Thyroid gland (tissue), 4 donors: ENCODE measurements at regions not wholly inside any gene's neighbourhood (a gene's known extent, or its start where the extent isn't known, plus 50 kb on each side); places are given as distances from the start of the nearest gene placed in this dataset.

ENCODE experiments used
- DNase-seq, 2 donors: peaks; one replicate each; pipeline ENCODE4 v3.0.0-alpha.2; 2019
- H3K27ac ChIP-seq, 3 donors: fragments of 200-600 bp; sonication (generic); 1 replicate in 2 of 3; 2 replicates in 1 of 3; pipeline ENCODE4 v1.5.1; 2016 to 2019; ENCODE audit warnings: mild to moderate bottlenecking in 1 of 3, moderate library complexity in 1 of 3
- H3K27me3 ChIP-seq: fragments of 200-600 bp; sonication (generic); one replicate; pipeline ENCODE4 v1.5.1; 2019
- H3K36me3 ChIP-seq, 2 donors: fragments of 200-600 bp; sonication (generic); one replicate each; pipeline ENCODE4 v1.5.1; 2016 to 2019
- H3K4me1 ChIP-seq, 2 donors: fragments of 200-600 bp; sonication (generic); one replicate each; pipeline ENCODE4 v1.5.1; 2017 to 2019
- H3K4me3 ChIP-seq, 3 donors: fragments of 200-600 bp; sonication (generic); replicated peaks in 1 of 3; 1 replicate in 2 of 3; 2 replicates in 1 of 3; pipeline ENCODE4 v1.5.1; 2016; ENCODE audit warnings: mild to moderate bottlenecking in 1 of 3
- H3K9me3 ChIP-seq: fragments of 200-600 bp; sonication (generic); one replicate; pipeline ENCODE4 v1.5.1; 2017
- POLR2A ChIP-seq, 2 donors: fragments of 450-650 bp; IDR thresholded peaks; one replicate each; pipeline ENCODE4 v1.6.1; 2017; ENCODE audit warnings: antibody characterized with exemption in 2 of 2, mild to moderate bottlenecking in 2 of 2, moderate library complexity in 1 of 2
- WGBS, 2 donors: methylation state at CpG; one replicate each; pipeline ENCODE4 v1.1.5; 2017; 5-methylcytosine and 5-hydroxymethylcytosine counted together
- intact Hi-C: fragments of 100-400 bp; cut with DNase I; formaldehyde crosslinking; loops from one replicate; pipeline ENCODE4 v1.15.1; 2023
- TF ChIP-seq, protein P1 (sequence below), 6 experiments: fragments of 200-600 bp in 3 of 6; fragments of 450-650 bp in 3 of 6; sonication (generic) in 3 of 6; IDR thresholded peaks; one replicate each; pipeline ENCODE4 v1.5.1; 2016 to 2019; ENCODE audit warnings: antibody characterized with exemption in 6 of 6, mild to moderate bottlenecking in 2 of 6, inconsistent platforms in 1 of 6, moderate library complexity in 1 of 6

DNA sequence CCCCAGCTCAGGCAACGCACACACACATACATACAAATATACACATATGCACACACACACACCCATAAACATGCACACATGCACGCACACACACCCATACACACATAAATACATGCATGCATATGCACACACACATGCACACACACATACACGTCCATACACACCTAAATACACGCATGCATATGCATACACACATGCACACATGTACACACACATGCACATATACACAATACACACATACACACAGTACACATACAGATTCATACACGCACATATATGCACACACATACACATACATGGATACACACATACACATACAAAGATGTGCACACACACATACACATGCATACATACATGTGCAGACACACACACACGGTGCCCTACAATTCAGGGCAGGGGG, 496.6 kb downstream of the TBC1D22A start:
- no peak for TF ChIP-seq POLR2A (IDR thresholded peaks at IDR 0.05)
- TF ChIP-seq, protein P1, sequence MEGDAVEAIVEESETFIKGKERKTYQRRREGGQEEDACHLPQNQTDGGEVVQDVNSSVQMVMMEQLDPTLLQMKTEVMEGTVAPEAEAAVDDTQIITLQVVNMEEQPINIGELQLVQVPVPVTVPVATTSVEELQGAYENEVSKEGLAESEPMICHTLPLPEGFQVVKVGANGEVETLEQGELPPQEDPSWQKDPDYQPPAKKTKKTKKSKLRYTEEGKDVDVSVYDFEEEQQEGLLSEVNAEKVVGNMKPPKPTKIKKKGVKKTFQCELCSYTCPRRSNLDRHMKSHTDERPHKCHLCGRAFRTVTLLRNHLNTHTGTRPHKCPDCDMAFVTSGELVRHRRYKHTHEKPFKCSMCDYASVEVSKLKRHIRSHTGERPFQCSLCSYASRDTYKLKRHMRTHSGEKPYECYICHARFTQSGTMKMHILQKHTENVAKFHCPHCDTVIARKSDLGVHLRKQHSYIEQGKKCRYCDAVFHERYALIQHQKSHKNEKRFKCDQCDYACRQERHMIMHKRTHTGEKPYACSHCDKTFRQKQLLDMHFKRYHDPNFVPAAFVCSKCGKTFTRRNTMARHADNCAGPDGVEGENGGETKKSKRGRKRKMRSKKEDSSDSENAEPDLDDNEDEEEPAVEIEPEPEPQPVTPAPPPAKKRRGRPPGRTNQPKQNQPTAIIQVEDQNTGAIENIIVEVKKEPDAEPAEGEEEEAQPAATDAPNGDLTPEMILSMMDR (IDR thresholded peaks at IDR 0.05) = no peak
- intact Hi-C loops = no loop called here
- Histone ChIP-seq H3K36me3 (no peaks in the 10 kb centered on the region), H3K4me1 (peaks cover 0 to 6% of the 10 kb centered on the region in 2 donors), H3K9me3 (no peaks in the 10 kb centered on the region), H3K27ac (no peak overlapping the region), H3K27me3 (no peaks in the 10 kb centered on the region), H3K4me3 (no peak overlapping the region)
- 87 to 90% methylated on average over 6 of the region's 6 CpGs for WGBS, 2 donors
- DNase-seq = no peak

DNA sequence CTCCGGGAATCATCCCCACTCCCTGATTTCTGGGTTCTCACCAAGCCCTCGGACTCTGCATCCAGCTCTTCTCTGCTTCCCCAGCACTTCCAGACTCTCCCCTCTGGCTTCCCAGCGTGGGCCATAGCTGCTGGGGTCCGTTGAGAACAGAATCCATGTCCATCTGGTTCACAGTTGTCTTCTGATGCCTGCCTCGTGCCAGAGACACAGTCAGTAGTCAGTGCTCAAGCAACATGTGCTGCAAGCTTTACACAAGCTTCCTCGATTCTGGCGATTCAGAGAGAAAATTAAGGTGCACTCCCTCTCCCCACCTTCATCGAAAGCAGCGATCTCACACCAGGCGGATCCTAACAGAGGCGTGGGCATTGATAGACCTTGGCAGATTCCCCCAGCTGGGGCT, 495.5 kb downstream of the TBC1D22A start:
- Histone ChIP-seq H3K27ac (no peak overlapping the region), H3K4me1 (peaks cover 0 to 6% of the 10 kb centered on the region in 2 donors), H3K9me3 (no peaks in the 10 kb centered on the region), H3K36me3 (no peaks in the 10 kb centered on the region), H3K4me3 (no peak overlapping the region), H3K27me3 (no peaks in the 10 kb centered on the region)
- WGBS, 2 donors = 76 to 77% methylated on average over 11 of the region's 11 CpGs
- TF ChIP-seq, protein P1 (IDR thresholded peaks at IDR 0.05) = no peak
- TF ChIP-seq POLR2A (IDR thresholded peaks at IDR 0.05) = no peak
- no peak for DNase-seq
- intact Hi-C loops = no loop called here

DNA sequence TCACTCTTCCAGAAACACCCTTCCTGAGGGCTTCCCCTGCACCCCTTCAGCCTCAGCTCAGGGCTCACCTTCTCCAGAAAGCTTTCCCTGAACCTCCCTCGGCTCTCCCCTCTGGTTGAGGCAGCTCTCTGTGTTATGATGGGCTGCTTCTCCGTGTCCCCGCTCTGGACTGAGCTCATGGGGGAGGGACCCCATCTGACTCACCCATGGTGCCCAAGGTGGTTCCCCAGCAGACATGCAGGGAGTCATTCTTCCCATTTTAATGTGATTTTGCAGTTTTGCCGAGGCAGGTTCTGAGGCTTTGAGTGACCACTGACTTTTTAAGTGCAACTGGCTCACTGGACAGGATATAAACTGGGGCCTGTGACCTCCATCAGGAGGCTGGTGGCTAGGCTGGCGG, 495.1 kb downstream of the TBC1D22A start:
- no peak overlapping the region for H3K27ac ChIP-seq
- intact Hi-C loops = no loop called here
- peaks cover 0 to 6% of the 10 kb centered on the region in 2 donors for H3K4me1 ChIP-seq
- no peaks in the 10 kb centered on the region for H3K36me3 ChIP-seq
- no peaks in the 10 kb centered on the region for H3K9me3 ChIP-seq
- no peaks in the 10 kb centered on the region for H3K27me3 ChIP-seq
- DNase-seq = no peak
- no peak overlapping the region for H3K4me3 ChIP-seq
- no peak for TF ChIP-seq POLR2A (IDR thresholded peaks at IDR 0.05)
- TF ChIP-seq, protein P1 (IDR thresholded peaks at IDR 0.05) = no peak
- WGBS, 2 donors = 86 to 93% methylated on average over 5 of the region's 5 CpGs

DNA sequence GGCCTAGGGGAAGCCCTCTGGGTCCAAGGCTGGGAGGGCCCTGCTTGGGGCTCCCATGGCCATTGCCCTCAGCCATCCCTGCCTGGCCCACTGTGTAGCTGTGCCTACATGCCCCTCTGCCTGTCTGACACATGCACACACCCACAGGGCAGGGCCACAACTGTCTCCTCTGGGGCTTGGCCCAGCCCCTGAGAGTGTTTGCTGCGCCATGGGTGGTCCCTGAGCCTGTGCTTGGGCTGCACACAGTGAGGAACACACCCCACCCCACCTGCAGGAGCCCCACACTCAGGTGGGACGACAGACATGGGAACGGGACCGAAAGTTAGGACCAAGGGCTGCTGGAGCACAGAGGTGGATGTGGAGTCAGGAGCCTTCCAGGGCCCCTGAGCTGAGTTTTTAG, 489.5 kb downstream of the TBC1D22A start:
- DNase-seq = no peak
- Histone ChIP-seq H3K9me3 (no peaks in the 10 kb centered on the region), H3K36me3 (no peaks in the 10 kb centered on the region), H3K4me1 (no peaks in the 10 kb centered on the region), H3K4me3 (no peak overlapping the region), H3K27me3 (no peaks in the 10 kb centered on the region), H3K27ac (no peak overlapping the region)
- TF ChIP-seq, protein P1 (IDR thresholded peaks at IDR 0.05) = no peak
- TF ChIP-seq POLR2A (IDR thresholded peaks at IDR 0.05) = no peak
- 88 to 92% methylated on average over 3 to 4 of the region's 4 CpGs for WGBS, 2 donors
- intact Hi-C loops = no loop called here

DNA sequence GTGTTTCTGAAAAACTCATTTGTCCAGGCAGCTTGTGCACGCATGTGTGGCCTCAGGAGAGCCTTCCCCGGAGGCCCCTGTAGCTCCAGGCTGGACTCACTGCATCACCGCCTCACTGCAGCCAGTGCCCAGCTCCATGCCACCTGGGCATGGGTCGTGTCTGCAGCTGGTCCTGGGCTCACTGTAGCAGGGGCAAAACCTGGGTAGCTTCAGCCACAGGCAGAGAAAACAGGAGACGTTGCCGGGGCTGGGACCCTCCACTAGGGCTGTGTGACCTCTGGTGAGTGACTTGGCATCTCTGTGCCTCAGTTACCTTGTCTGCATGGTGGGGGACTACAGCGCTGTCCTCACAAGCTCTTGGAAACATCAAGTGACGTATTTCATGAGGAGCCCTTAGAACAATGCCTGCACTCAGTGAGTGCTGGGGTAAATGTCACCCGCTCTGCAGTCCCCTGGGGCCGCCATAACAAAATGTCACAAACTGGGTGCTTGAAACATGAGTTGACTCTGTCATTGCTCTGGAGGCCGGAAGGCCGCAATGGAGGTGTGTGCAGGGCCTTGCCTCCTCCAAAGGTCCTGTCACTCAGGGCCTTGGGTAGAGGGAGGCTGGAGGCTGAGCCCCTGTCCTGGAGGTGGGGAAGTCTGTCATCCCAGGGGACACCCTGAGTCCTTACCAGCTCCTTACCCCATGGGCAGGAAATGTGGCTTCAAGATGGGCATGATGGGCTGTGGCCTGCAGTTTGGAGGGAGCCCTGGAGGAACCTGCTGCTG, 488.7 kb downstream of the TBC1D22A start:
- Histone ChIP-seq H3K27me3 (no peaks in the 10 kb centered on the region), H3K9me3 (no peaks in the 10 kb centered on the region), H3K36me3 (no peaks in the 10 kb centered on the region), H3K4me1 (no peaks in the 10 kb centered on the region), H3K27ac (no peak overlapping the region), H3K4me3 (no peak overlapping the region)
- 76 to 77% methylated on average over 8 to 12 of the region's 12 CpGs for WGBS, 2 donors
- no peak for DNase-seq
- TF ChIP-seq, protein P1 (IDR thresholded peaks at IDR 0.05) = no peak
- TF ChIP-seq POLR2A (IDR thresholded peaks at IDR 0.05) = no peak
- intact Hi-C loops = no loop called here
